A673 (cell line): ENCODE measurements at regions not wholly inside any gene's neighbourhood (a gene's known extent, or its start where the extent isn't known, plus 50 kb on each side); places are given as distances from the start of the nearest gene placed in this dataset.

Experiments used
- BruUV-seq: library from RNA; stranded (reverse); fragments of 400-500 nt; replicated peaks from 2 replicates; lab custom pipeline; 2021; lab: Mats Ljungman, UMichigan
- CTCF ChIA-PET: fragments of 300-600 bp; sonication (Branson Sonifier 250); formaldehyde crosslinking; loops from one replicate; lab custom pipeline; 2022; ENCODE audit warnings: antibody characterized with exemption; lab: Charles Lee
- POLR2A ChIA-PET: fragments of 300-600 bp; sonication (Branson Sonifier 250); formaldehyde crosslinking; loops from one replicate; lab custom pipeline; 2022; ENCODE audit warnings: antibody characterized with exemption; ENCODE audit not compliant: low non-redundant PET; lab: Charles Lee
- DNase-seq: peaks from one replicate; pipeline ENCODE4 v3.0.0-alpha.2; 2015; ENCODE audit warnings: low spot score
- H3K27ac ChIP-seq: fragments of 200-600 bp; sonication (generic); 2 replicates; pipeline ENCODE4 v1.5.1; 2016; ENCODE audit warnings: mixed run types, low read depth, mild to moderate bottlenecking, mixed read lengths, antibody characterized with exemption, low read length; ENCODE audit not compliant: poor library complexity, severe bottlenecking
- H3K27me3 ChIP-seq: fragments of 200-600 bp; sonication (generic); replicated peaks from 2 replicates; pipeline ENCODE4 v1.6.1; 2017; ENCODE audit warnings: mixed run types, low read depth, mild to moderate bottlenecking, mixed read lengths, antibody characterized with exemption, low read length; ENCODE audit not compliant: insufficient read depth, poor library complexity
- H3K36me3 ChIP-seq: fragments of 200-600 bp; sonication (generic); 2 replicates; pipeline ENCODE4 v1.6.1; 2016; ENCODE audit warnings: mixed run types, mild to moderate bottlenecking, mixed read lengths, antibody characterized with exemption, low read length; ENCODE audit not compliant: insufficient read depth, poor library complexity, severe bottlenecking
- H3K4me1 ChIP-seq: fragments of 200-600 bp; sonication (generic); 2 replicates; pipeline ENCODE4 v1.6.1; 2017; ENCODE audit warnings: mixed run types, mild to moderate bottlenecking, mixed read lengths, antibody characterized with exemption, low read length; ENCODE audit not compliant: insufficient read depth, poor library complexity, severe bottlenecking
- H3K4me3 ChIP-seq: fragments of 200-600 bp; sonication (generic); 2 replicates; pipeline ENCODE4 v1.5.1; 2016; ENCODE audit warnings: low read depth, mixed run types, mild to moderate bottlenecking, mixed read lengths, low read length; ENCODE audit not compliant: poor library complexity, severe bottlenecking
- H3K9me3 ChIP-seq: fragments of 200-600 bp; sonication (generic); 2 replicates; pipeline ENCODE4 v1.6.1; 2016; ENCODE audit warnings: mixed run types, low read depth, mild to moderate bottlenecking, mixed read lengths, antibody characterized with exemption, low read length; ENCODE audit not compliant: poor library complexity, severe bottlenecking
- EZH2 ChIP-seq: fragments of 200-600 bp; sonication (generic); IDR thresholded peaks from 2 replicates; pipeline ENCODE4 v1.6.1; 2017; ENCODE audit warnings: borderline replicate concordance, low read depth, mild to moderate bottlenecking, mixed read lengths, antibody characterized with exemption, low read length; ENCODE audit not compliant: poor library complexity, severe bottlenecking
- intact Hi-C: fragments of 100-400 bp; cut with micrococcal nuclease; formaldehyde crosslinking; loops from one replicate; pipeline ENCODE4 v1.10.0; 2022; ENCODE audit not compliant: unreplicated experiment
- TF ChIP-seq, protein P1 (sequence below): fragments of 300-800, 200-600 bp; sonication (generic); conservative IDR thresholded peaks from 2 replicates; pipeline ENCODE4 v1.5.1; 2017; ENCODE audit warnings: low read depth, mild to moderate bottlenecking, antibody characterized with exemption, low read length, moderate library complexity, mixed read lengths

DNA sequence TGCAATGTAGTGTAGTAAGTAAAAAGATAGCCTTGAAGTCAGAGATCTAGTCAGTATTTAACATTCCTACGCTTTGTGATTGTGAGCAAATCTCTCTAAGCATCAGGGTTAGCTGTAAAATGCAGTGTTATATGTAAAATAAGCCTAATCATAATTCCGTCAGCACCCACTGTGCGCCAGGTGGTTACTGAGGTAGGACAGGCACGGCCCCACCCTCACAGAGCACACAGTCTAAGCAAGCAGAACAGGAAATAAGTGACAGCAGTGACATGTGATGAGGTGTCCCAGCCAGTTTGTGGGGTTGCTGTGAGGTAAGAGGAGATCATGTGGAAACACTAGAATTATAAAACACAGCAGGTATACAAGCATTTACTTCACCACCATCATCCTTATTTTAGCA is 267.1 kb downstream of the ICOS start:
- intact Hi-C loops: no loop called here
- ChIA-PET POLR2A (no interaction called here), CTCF (no interaction called here)
- DNase-seq: no peak
- no TSS peak for BruUV-seq
- Histone ChIP-seq H3K27ac (no peak overlapping the region), H3K27me3 (no peaks in the 10 kb centered on the region), H3K4me1 (no peaks in the 10 kb centered on the region), H3K4me3 (no peak overlapping the region), H3K36me3 (no peaks in the 10 kb centered on the region), H3K9me3 (no peaks in the 10 kb centered on the region)
- TF ChIP-seq, protein P1, sequence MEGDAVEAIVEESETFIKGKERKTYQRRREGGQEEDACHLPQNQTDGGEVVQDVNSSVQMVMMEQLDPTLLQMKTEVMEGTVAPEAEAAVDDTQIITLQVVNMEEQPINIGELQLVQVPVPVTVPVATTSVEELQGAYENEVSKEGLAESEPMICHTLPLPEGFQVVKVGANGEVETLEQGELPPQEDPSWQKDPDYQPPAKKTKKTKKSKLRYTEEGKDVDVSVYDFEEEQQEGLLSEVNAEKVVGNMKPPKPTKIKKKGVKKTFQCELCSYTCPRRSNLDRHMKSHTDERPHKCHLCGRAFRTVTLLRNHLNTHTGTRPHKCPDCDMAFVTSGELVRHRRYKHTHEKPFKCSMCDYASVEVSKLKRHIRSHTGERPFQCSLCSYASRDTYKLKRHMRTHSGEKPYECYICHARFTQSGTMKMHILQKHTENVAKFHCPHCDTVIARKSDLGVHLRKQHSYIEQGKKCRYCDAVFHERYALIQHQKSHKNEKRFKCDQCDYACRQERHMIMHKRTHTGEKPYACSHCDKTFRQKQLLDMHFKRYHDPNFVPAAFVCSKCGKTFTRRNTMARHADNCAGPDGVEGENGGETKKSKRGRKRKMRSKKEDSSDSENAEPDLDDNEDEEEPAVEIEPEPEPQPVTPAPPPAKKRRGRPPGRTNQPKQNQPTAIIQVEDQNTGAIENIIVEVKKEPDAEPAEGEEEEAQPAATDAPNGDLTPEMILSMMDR: no peak
- TF ChIP-seq EZH2: no peak

DNA sequence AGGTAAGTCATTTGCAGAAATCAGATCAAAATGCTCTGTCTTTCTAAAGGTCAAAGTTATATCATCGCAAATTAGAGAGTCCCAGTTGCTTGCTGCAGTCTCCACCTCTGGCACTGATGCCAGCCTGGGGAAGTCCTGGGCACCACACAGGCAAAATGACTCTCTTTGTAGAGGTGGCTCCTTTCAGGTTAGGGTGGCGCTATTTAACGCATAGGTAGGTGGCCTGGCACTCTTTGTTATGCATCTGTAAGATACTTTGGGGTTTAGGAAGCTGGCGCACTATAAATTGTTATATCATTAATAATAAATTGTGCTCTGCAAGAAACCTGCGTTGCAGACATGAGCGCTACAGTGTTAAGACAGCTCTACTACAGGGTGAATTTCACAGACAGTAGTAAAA is 268.5 kb downstream of the ICOS start:
- H3K27me3 ChIP-seq: no peaks in the 10 kb centered on the region
- intact Hi-C loops: no loop called here
- TF ChIP-seq, protein P1: no peak
- no peak for TF ChIP-seq EZH2
- no peak overlapping the region for H3K4me3 ChIP-seq
- no peaks in the 10 kb centered on the region for H3K4me1 ChIP-seq
- no TSS peak for BruUV-seq
- no peak overlapping the region for H3K27ac ChIP-seq
- DNase-seq: no peak
- no peaks in the 10 kb centered on the region for H3K36me3 ChIP-seq
- no peaks in the 10 kb centered on the region for H3K9me3 ChIP-seq
- POLR2A ChIA-PET: no interaction called here
- CTCF ChIA-PET: no interaction called here

DNA sequence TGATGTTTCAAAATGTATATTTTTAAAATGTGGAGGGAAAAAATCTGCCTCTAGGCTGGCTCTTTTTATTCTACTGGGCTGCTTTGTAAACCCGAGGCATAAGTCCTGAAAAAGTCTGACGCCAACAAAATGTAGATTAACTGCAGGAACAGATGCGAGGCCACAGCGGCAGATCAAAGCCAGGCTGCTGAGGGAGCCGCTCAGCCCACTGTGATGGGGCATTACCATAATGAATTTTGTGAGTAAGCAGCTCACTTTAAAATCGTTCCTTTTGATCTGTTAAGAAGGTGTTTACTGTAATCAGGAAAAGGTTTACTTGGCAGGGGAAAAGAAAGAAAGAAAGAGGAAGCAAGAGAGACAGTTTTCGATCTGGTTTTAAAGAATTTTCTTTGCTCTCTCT is 269.0 kb downstream of the ICOS start:
- H3K36me3 ChIP-seq: no peaks in the 10 kb centered on the region
- BruUV-seq: no TSS peak
- ChIA-PET CTCF (no interaction called here), POLR2A (no interaction called here)
- no peaks in the 10 kb centered on the region for H3K9me3 ChIP-seq
- TF ChIP-seq, protein P1: no peak
- no peak for TF ChIP-seq EZH2
- DNase-seq: no peak
- no peak overlapping the region for H3K4me3 ChIP-seq
- H3K27me3 ChIP-seq: no peaks in the 10 kb centered on the region
- intact Hi-C loops: no loop called here
- H3K27ac ChIP-seq: no peak overlapping the region
- H3K4me1 ChIP-seq: no peaks in the 10 kb centered on the region
